Prostate gland (tissue), 2 donors: ENCODE measurements at regions not wholly inside any gene's neighbourhood (a gene's known extent, or its start where the extent isn't known, plus 50 kb on each side); places are given as distances from the start of the nearest gene placed in this dataset.

Source experiments
- CTCF ChIP-seq, 4 experiments: fragments of 200-600 bp in 2 of 4; fragments of 450-650 bp in 2 of 4; sonication (generic) in 2 of 4; IDR thresholded peaks; 1 replicate in 3 of 4; 2 replicates in 1 of 4; pipeline ENCODE4 v1.5.1; 2016 to 2019; ENCODE audit warnings: antibody characterized with exemption in 4 of 4, mild to moderate bottlenecking in 2 of 4, moderate library complexity in 2 of 4
- POLR2A ChIP-seq: fragments of 450-650 bp; IDR thresholded peaks from one replicate; pipeline ENCODE4 v1.6.1; 2016; ENCODE audit warnings: antibody characterized with exemption, mild to moderate bottlenecking

- TF ChIP-seq CTCF (IDR thresholded peaks at IDR 0.05) (no peak), POLR2A (no peak)
Observed at GRCh38 chr20:6702144-6702543, 65.3 kb upstream of the BMP2 start.
